IMR-90 (cell line): ENCODE measurements at regions not wholly inside any gene's neighbourhood (a gene's known extent, or its start where the extent isn't known, plus 50 kb on each side); places are given as distances from the start of the nearest gene placed in this dataset.

Source experiments
- ATAC-seq: fragments of 200-7000 bp; cut with Tn5 transposase; 2 replicates; pipeline ENCODE4 v1.9.1; 2020; ENCODE audit warnings: low read depth, mild to moderate bottlenecking, moderate library complexity
- BruUV-seq: library from RNA; stranded (reverse); fragments of 400-500 nt; replicated peaks from 2 replicates; lab custom pipeline; 2021; lab: Mats Ljungman, UMichigan
- CTCF ChIA-PET: fragments of 300-600 bp; formaldehyde crosslinking; extraction: SDS; loops from one replicate; lab custom pipeline; 2021; ENCODE audit warnings: antibody characterized with exemption; lab: Yijun Ruan, JAX
- POLR2A ChIA-PET: fragments of 300-600 bp; sonication (Branson Sonifier 250); formaldehyde crosslinking; loops from one replicate; lab custom pipeline; 2022; ENCODE audit warnings: antibody characterized with exemption; ENCODE audit not compliant: unreplicated experiment; lab: Charles Lee
- DNase-seq: peaks from one replicate; pipeline ENCODE4 v3.0.0; 2013
- H2AFZ ChIP-seq: replicated peaks from 2 replicates; pipeline ENCODE3; 2013; ENCODE audit warnings: low read length, mild to moderate bottlenecking; ENCODE audit not compliant: poor library complexity
- H2AK5ac ChIP-seq: 2 replicates; pipeline ENCODE4 v1.6.1; 2013; ENCODE audit warnings: low read depth, low read length, inconsistent platforms
- H2AK9ac ChIP-seq: replicated peaks from 2 replicates; pipeline ENCODE3; 2013; ENCODE audit warnings: mild to moderate bottlenecking, low read depth, low read length, moderate library complexity; ENCODE audit not compliant: poor library complexity
- H2BK120ac ChIP-seq: 2 replicates; pipeline ENCODE4 v1.6.1; 2013; ENCODE audit warnings: low read depth, low read length, inconsistent platforms
- H2BK15ac ChIP-seq: 3 replicates; pipeline ENCODE4 v1.6.1; 2013; ENCODE audit warnings: low read depth, low read length, inconsistent platforms
- H2BK20ac ChIP-seq: 2 replicates; pipeline ENCODE4 v1.6.1; 2013; ENCODE audit warnings: low read depth, mild to moderate bottlenecking, inconsistent platforms, low read length, moderate library complexity
- H2BK5ac ChIP-seq: 2 replicates; pipeline ENCODE4 v1.6.1; 2013; ENCODE audit warnings: mild to moderate bottlenecking, low read depth, low read length, inconsistent platforms; ENCODE audit not compliant: poor library complexity, severe bottlenecking
- H3K14ac ChIP-seq: replicated peaks from 2 replicates; pipeline ENCODE4 v1.6.1; 2013; ENCODE audit warnings: low read depth, low read length, inconsistent platforms
- H3K18ac ChIP-seq: 2 replicates; pipeline ENCODE4 v1.6.1; 2013; ENCODE audit warnings: low read depth, low read length, control low read depth
- H3K23ac ChIP-seq: 2 replicates; pipeline ENCODE4 v1.6.1; 2013; ENCODE audit warnings: low read depth, low read length, inconsistent platforms
- H3K27ac ChIP-seq: 2 replicates; pipeline ENCODE4 v1.5.1; 2013; ENCODE audit warnings: mild to moderate bottlenecking, control low read depth, low read length; ENCODE audit not compliant: insufficient read depth
- H3K27me3 ChIP-seq: 2 replicates; pipeline ENCODE4 v1.6.1; 2013; ENCODE audit warnings: low read length; ENCODE audit not compliant: control insufficient read depth, insufficient read depth
- H3K36me3 ChIP-seq: 2 replicates; pipeline ENCODE4 v1.6.1; 2013; ENCODE audit warnings: low read length, mixed read lengths; ENCODE audit not compliant: control insufficient read depth, insufficient read depth
- H3K4ac ChIP-seq: 2 replicates; pipeline ENCODE4 v1.6.1; 2013; ENCODE audit warnings: low read depth, low read length, inconsistent platforms
- H3K4me1 ChIP-seq: 2 replicates; pipeline ENCODE4 v1.6.1; 2013; ENCODE audit warnings: low read length, mixed read lengths; ENCODE audit not compliant: control insufficient read depth, insufficient read depth
- H3K4me2 ChIP-seq: 2 replicates; pipeline ENCODE4 v1.6.1; 2013; ENCODE audit warnings: low read depth, mild to moderate bottlenecking, control low read depth, low read length, moderate library complexity
- H3K4me3 ChIP-seq: 2 replicates; pipeline ENCODE4 v1.5.1; 2013; ENCODE audit warnings: low read depth, mild to moderate bottlenecking, control low read depth, low read length, moderate library complexity; ENCODE audit not compliant: insufficient read depth
- H3K56ac ChIP-seq: 2 replicates; pipeline ENCODE4 v1.6.1; 2013; ENCODE audit warnings: low read length, inconsistent platforms; ENCODE audit not compliant: insufficient read depth; ENCODE audit errors: extremely low read depth
- H3K79me1 ChIP-seq, 2 experiments: 2 replicates each; pipeline ENCODE4 v1.6.1; 2013; ENCODE audit warnings: low read length in 2 of 2, inconsistent platforms in 1 of 2, low read depth in 1 of 2
- H3K9ac ChIP-seq: 2 replicates; pipeline ENCODE4 v1.6.1; 2013; ENCODE audit warnings: low read depth, low read length, control low read depth
- H3K9me1 ChIP-seq: 2 replicates; pipeline ENCODE4 v1.6.1; 2013; ENCODE audit warnings: low read length, inconsistent platforms; ENCODE audit not compliant: insufficient read depth
- H3K9me3 ChIP-seq: 2 replicates; pipeline ENCODE4 v1.6.1; 2013; ENCODE audit warnings: low read length; ENCODE audit not compliant: control insufficient read depth, insufficient read depth
- H4K20me1 ChIP-seq: 2 replicates; pipeline ENCODE4 v1.6.1; 2013; ENCODE audit warnings: low read length, inconsistent platforms; ENCODE audit not compliant: insufficient read depth
- H4K5ac ChIP-seq: 2 replicates; pipeline ENCODE4 v1.6.1; 2013; ENCODE audit warnings: mild to moderate bottlenecking, low read depth, low read length, control low read depth
- H4K8ac ChIP-seq, 2 experiments: 2 replicates each; pipeline ENCODE4 v1.6.1; 2013; ENCODE audit warnings: low read depth in 2 of 2, low read length in 2 of 2, control low read depth in 1 of 2, inconsistent platforms in 1 of 2
- H4K91ac ChIP-seq: 2 replicates; pipeline ENCODE4 v1.6.1; 2013; ENCODE audit warnings: low read depth, low read length, inconsistent platforms; ENCODE audit not compliant: insufficient read depth
- BHLHE40 ChIP-seq: fragments of 150-350 bp; IDR thresholded peaks from 2 replicates; pipeline ENCODE4 v1.6.1; 2016; ENCODE audit warnings: mild to moderate bottlenecking, low read depth, low read length
- CEBPB ChIP-seq: IDR thresholded peaks from 2 replicates; pipeline ENCODE4 v1.6.1; 2012; ENCODE audit warnings: low read depth, low read length, improper control_type of control experiment
- CHD1 ChIP-seq: IDR thresholded peaks from 2 replicates; pipeline ENCODE4 v1.6.1; 2012; ENCODE audit warnings: low read depth, low read length, improper control_type of control experiment
- FOS ChIP-seq: fragments of 150-350 bp; IDR thresholded peaks from 2 replicates; pipeline ENCODE4 v1.6.1; 2016; ENCODE audit warnings: low read depth, low read length
- MAFK ChIP-seq: IDR thresholded peaks from 2 replicates; pipeline ENCODE4 v1.6.1; 2012; ENCODE audit warnings: low read depth, low read length, improper control_type of control experiment
- MAZ ChIP-seq: IDR thresholded peaks from 2 replicates; pipeline ENCODE4 v1.6.1; 2012; ENCODE audit warnings: low read depth, mild to moderate bottlenecking, low read length, improper control_type of control experiment, moderate library complexity, borderline replicate concordance
- NFE2L2 ChIP-seq: fragments of 150-350 bp; IDR thresholded peaks from 2 replicates; pipeline ENCODE4 v1.6.1; 2016; ENCODE audit warnings: low read depth, mild to moderate bottlenecking, low read length
- RAD21 ChIP-seq: IDR thresholded peaks from 2 replicates; pipeline ENCODE4 v1.6.1; 2012; ENCODE audit warnings: low read length, improper control_type of control experiment
- RCOR1 ChIP-seq: IDR thresholded peaks from 2 replicates; pipeline ENCODE4 v1.6.1; 2012; ENCODE audit warnings: mild to moderate bottlenecking, low read length, improper control_type of control experiment; ENCODE audit not compliant: insufficient replicate concordance
- RFX5 ChIP-seq: IDR thresholded peaks from 2 replicates; pipeline ENCODE4 v1.8.0; 2012; ENCODE audit warnings: low read depth, mild to moderate bottlenecking, low read length, moderate library complexity
- SMC3 ChIP-seq: fragments of 150-350 bp; IDR thresholded peaks from 2 replicates; pipeline ENCODE4 v1.6.1; 2016; ENCODE audit warnings: low read depth, mild to moderate bottlenecking, antibody characterized with exemption, low read length, moderate library complexity
- WGBS, 2 experiments: methylation state at CpG; one replicate each; pipeline versions ENCODE4 v1.1.5 to v1.1.7; 2013; ENCODE audit warnings: missing lambda C conversion rate in 2 of 2; ENCODE audit not compliant: insufficient read length in 1 of 2; ENCODE audit errors: extremely low coverage in 2 of 2; 5-methylcytosine and 5-hydroxymethylcytosine counted together
- dilution Hi-C: fragments of 300-500 bp; cut with HindIII; formaldehyde crosslinking; loops from one replicate; pipeline ENCODE4 v1.14.3; 2018; ENCODE audit warnings: low sequenced_read_pairs; ENCODE audit not compliant: unreplicated experiment
- in situ Hi-C: fragments of 300-500 bp; cut with MboI; formaldehyde crosslinking; loops from 3 replicates; pipeline ENCODE4 v1.14.3; 2019; ENCODE audit warnings: low sequenced_read_pairs, inconsistent platforms, mixed read lengths
- intact Hi-C: fragments of 100-400 bp; cut with micrococcal nuclease; formaldehyde crosslinking; loops from 2 replicates; pipeline ENCODE4 v1.10.0; 2022
- TF ChIP-seq, protein P1 (sequence below): conservative IDR thresholded peaks from 2 replicates; pipeline ENCODE4 v1.5.1; 2012; ENCODE audit warnings: mild to moderate bottlenecking, low read depth, low read length, improper control_type of control experiment
- TF ChIP-seq, protein P2 (sequence below): fragments of 150-350 bp; IDR thresholded peaks from 2 replicates; pipeline ENCODE4 v1.6.1; 2016; ENCODE audit warnings: low read depth, mild to moderate bottlenecking, low read length, moderate library complexity, borderline replicate concordance

GRCh38 chr11:106241601-106242257 is 164.3 kb downstream of the AASDHPPT start:
- 100% methylated on average over 2 of the region's 6 CpGs; no CpG with 5 or more reads in 1 of the 2 experiments for WGBS, 2 experiments
- Histone ChIP-seq H3K4ac (no peak overlapping the region), H3K56ac (no peak overlapping the region), H2BK120ac (no peak overlapping the region), H2AK5ac (no peak overlapping the region), H3K9ac (no peak overlapping the region), H2BK5ac (no peak overlapping the region), H4K20me1 (no peaks in the 10 kb centered on the region), H3K9me3 (no peaks in the 10 kb centered on the region), H3K4me3 (no peak overlapping the region), H3K23ac (no peak overlapping the region), H2BK20ac (no peak overlapping the region), H4K5ac (no peak overlapping the region), H3K36me3 (no peaks in the 10 kb centered on the region), H3K14ac (no peak overlapping the region), H3K27me3 (no peaks in the 10 kb centered on the region), H3K27ac (no peak overlapping the region), H3K4me2 (no peak overlapping the region), H4K91ac (no peak overlapping the region), H3K4me1 (no peaks in the 10 kb centered on the region), H3K79me1 (no peaks in the 10 kb centered on the region), H3K18ac (no peak overlapping the region), H4K8ac (no peak overlapping the region), H2AFZ (no peak overlapping the region), H2AK9ac (no peak overlapping the region), H3K9me1 (no peaks in the 10 kb centered on the region), H2BK15ac (no peak overlapping the region)
- no peak for DNase-seq
- TF ChIP-seq RCOR1 (no peak), SMC3 (no peak), NFE2L2 (no peak), RFX5 (no peak), RAD21 (no peak), CEBPB (no peak), MAZ (no peak), CHD1 (no peak), MAFK (no peak), FOS (no peak), BHLHE40 (no peak)
- TF ChIP-seq, protein P1, sequence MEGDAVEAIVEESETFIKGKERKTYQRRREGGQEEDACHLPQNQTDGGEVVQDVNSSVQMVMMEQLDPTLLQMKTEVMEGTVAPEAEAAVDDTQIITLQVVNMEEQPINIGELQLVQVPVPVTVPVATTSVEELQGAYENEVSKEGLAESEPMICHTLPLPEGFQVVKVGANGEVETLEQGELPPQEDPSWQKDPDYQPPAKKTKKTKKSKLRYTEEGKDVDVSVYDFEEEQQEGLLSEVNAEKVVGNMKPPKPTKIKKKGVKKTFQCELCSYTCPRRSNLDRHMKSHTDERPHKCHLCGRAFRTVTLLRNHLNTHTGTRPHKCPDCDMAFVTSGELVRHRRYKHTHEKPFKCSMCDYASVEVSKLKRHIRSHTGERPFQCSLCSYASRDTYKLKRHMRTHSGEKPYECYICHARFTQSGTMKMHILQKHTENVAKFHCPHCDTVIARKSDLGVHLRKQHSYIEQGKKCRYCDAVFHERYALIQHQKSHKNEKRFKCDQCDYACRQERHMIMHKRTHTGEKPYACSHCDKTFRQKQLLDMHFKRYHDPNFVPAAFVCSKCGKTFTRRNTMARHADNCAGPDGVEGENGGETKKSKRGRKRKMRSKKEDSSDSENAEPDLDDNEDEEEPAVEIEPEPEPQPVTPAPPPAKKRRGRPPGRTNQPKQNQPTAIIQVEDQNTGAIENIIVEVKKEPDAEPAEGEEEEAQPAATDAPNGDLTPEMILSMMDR = no peak
- TF ChIP-seq, protein P2, sequence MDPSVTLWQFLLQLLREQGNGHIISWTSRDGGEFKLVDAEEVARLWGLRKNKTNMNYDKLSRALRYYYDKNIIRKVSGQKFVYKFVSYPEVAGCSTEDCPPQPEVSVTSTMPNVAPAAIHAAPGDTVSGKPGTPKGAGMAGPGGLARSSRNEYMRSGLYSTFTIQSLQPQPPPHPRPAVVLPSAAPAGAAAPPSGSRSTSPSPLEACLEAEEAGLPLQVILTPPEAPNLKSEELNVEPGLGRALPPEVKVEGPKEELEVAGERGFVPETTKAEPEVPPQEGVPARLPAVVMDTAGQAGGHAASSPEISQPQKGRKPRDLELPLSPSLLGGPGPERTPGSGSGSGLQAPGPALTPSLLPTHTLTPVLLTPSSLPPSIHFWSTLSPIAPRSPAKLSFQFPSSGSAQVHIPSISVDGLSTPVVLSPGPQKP = no peak
- dilution Hi-C loops (no loop called here), in situ Hi-C loops (no loop called here), intact Hi-C loops (no loop called here)
- BruUV-seq = no TSS peak
- no peak for ATAC-seq
- POLR2A ChIA-PET = no interaction called here
- CTCF ChIA-PET = interaction anchor here (0.6 kb wide), 1 partner anchor 71 kb away, joined by 3 read pairs; no protein-coding TSS in a partner anchor
